Neural crest cell (in vitro differentiated cells): ENCODE measurements at regions not wholly inside any gene's neighbourhood (a gene's known extent, or its start where the extent isn't known, plus 50 kb on each side); places are given as distances from the start of the nearest gene placed in this dataset.

Source experiments
- DNase-seq: peaks from one replicate; pipeline ENCODE4 v3.0.0; 2021; ENCODE audit warnings: low read depth, mixed read lengths, low spot score
- H3K27ac Mint-ChIP-seq: one replicate; pipeline ENCODE4 v1.8.0; 2021; ENCODE audit warnings: mild to moderate bottlenecking, mixed read lengths; ENCODE audit not compliant: unreplicated experiment
- H3K27me3 Mint-ChIP-seq: 2 replicates; pipeline ENCODE4 v1.8.0; 2021; ENCODE audit warnings: low read depth, mild to moderate bottlenecking, mixed read lengths
- H3K36me3 Mint-ChIP-seq: 2 replicates; pipeline ENCODE4 v1.8.0; 2021; ENCODE audit warnings: low read depth, mild to moderate bottlenecking, mixed read lengths
- H3K4me1 Mint-ChIP-seq: 2 replicates; pipeline ENCODE4 v1.8.0; 2021; ENCODE audit warnings: mixed read lengths
- H3K4me3 Mint-ChIP-seq: one replicate; pipeline ENCODE4 v1.8.0; 2021; ENCODE audit warnings: mild to moderate bottlenecking, mixed read lengths
- H3K9me3 Mint-ChIP-seq: 2 replicates; pipeline ENCODE4 v1.8.0; 2021; ENCODE audit warnings: mixed read lengths
- TF ChIP-seq, protein P1 (sequence below): fragments of 200-600 bp; sonication (generic); conservative IDR thresholded peaks from 2 replicates; pipeline ENCODE4 v1.5.0; 2021; ENCODE audit warnings: antibody characterized with exemption, mild to moderate bottlenecking

GRCh38 chr2:39487398-39488250 is 50.5 kb upstream of the MAP4K3 start:
- H3K4me1 Mint-ChIP-seq = peaks cover 21% of the 10 kb centered on the region
- H3K36me3 Mint-ChIP-seq = no peaks in the 10 kb centered on the region
- no peak overlapping the region for H3K27ac Mint-ChIP-seq

GRCh38 chr2:39488450-39488849 is 51.4 kb upstream of the MAP4K3 start:
- no peak for DNase-seq
- Mint-ChIP-seq H3K27ac (no peak overlapping the region), H3K36me3 (no peaks in the 10 kb centered on the region), H3K9me3 (no peaks in the 10 kb centered on the region), H3K4me3 (no peak overlapping the region), H3K27me3 (no peaks in the 10 kb centered on the region), H3K4me1 (peaks cover 21% of the 10 kb centered on the region)
- TF ChIP-seq, protein P1, sequence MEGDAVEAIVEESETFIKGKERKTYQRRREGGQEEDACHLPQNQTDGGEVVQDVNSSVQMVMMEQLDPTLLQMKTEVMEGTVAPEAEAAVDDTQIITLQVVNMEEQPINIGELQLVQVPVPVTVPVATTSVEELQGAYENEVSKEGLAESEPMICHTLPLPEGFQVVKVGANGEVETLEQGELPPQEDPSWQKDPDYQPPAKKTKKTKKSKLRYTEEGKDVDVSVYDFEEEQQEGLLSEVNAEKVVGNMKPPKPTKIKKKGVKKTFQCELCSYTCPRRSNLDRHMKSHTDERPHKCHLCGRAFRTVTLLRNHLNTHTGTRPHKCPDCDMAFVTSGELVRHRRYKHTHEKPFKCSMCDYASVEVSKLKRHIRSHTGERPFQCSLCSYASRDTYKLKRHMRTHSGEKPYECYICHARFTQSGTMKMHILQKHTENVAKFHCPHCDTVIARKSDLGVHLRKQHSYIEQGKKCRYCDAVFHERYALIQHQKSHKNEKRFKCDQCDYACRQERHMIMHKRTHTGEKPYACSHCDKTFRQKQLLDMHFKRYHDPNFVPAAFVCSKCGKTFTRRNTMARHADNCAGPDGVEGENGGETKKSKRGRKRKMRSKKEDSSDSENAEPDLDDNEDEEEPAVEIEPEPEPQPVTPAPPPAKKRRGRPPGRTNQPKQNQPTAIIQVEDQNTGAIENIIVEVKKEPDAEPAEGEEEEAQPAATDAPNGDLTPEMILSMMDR = no peak

More at GRCh38 chr2:39487398-39488250, 50.5 kb upstream of the MAP4K3 start:
- Mint-ChIP-seq H3K9me3 (no peaks in the 10 kb centered on the region), H3K27me3 (no peaks in the 10 kb centered on the region), H3K4me3 (no peak overlapping the region)
- DNase-seq = no peak
- TF ChIP-seq, protein P1 = no peak

DNA sequence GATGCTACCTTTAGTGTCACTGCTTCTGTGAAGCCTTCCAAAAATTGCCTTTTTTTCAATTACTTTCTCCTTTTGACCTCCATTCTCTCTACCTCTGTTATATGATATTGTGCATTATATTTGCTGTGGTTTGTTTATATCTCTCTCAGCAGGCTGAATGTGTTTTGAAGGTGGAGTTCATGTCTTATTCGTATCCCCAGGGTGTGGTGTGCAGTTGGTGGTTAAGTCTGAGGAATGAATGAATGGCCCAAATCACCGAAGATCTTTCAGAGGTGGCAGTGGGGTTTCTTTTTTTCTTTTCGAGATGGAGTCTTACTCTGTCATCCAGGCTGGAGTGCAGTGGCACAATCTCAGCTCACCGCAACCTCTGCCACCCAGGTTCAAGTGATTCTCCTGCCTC is 53.5 kb upstream of the MAP4K3 start:
- H3K27me3 Mint-ChIP-seq = no peaks in the 10 kb centered on the region
- H3K4me1 Mint-ChIP-seq = peaks cover 24% of the 10 kb centered on the region
- H3K9me3 Mint-ChIP-seq = no peaks in the 10 kb centered on the region
- DNase-seq = no peak
- H3K27ac Mint-ChIP-seq = no peak overlapping the region
- no peak overlapping the region for H3K4me3 Mint-ChIP-seq
- TF ChIP-seq, protein P1 = no peak
- no peaks in the 10 kb centered on the region for H3K36me3 Mint-ChIP-seq

DNA sequence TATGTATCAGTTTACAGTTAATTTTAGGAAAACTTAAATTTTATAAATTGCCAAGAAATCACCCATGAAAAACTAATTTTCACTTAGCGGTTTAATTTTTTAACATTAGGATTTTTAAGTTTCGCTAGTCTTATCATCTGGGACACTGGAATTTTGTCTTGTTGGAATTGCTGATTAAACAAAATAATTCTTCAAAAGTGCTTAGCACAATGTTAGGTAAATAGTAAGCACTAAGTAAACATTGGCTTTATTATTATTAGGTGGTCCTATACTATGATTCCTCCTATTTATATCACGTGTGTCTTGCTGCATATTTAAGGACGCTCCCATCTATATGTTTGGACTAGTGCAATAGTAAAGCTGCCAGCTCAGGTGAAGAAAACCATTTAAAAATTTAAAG is 54.6 kb upstream of the MAP4K3 start:
- no peak for DNase-seq
- H3K4me3 Mint-ChIP-seq = no peak overlapping the region
- no peak overlapping the region for H3K27ac Mint-ChIP-seq
- no peaks in the 10 kb centered on the region for H3K36me3 Mint-ChIP-seq
- peaks cover 17% of the 10 kb centered on the region for H3K4me1 Mint-ChIP-seq
- no peaks in the 10 kb centered on the region for H3K27me3 Mint-ChIP-seq
- TF ChIP-seq, protein P1 = no peak
- no peaks in the 10 kb centered on the region for H3K9me3 Mint-ChIP-seq

GRCh38 chr2:39492095-39492590 is 55.1 kb upstream of the MAP4K3 start:
- TF ChIP-seq, protein P1 = no peak
- Mint-ChIP-seq H3K9me3 (no peaks in the 10 kb centered on the region), H3K27ac (no peak overlapping the region), H3K36me3 (no peaks in the 10 kb centered on the region), H3K4me1 (peaks cover 16% of the 10 kb centered on the region), H3K27me3 (no peaks in the 10 kb centered on the region), H3K4me3 (no peak overlapping the region)
- no peak for DNase-seq
